K562 (cell line): ENCODE measurements at regions not wholly inside any gene's neighbourhood (a gene's known extent, or its start where the extent isn't known, plus 50 kb on each side); places are given as distances from the start of the nearest gene placed in this dataset.
A peak's percentile ranks its signal among the peaks of the same experiment; 100 is the strongest.

Experiments used
- BACH1 ChIP-seq: fragments of 200-800 bp; sonication (Bioruptor generic); IDR thresholded peaks from 2 replicates; pipeline ENCODE4 v1.6.1; 2016; ENCODE audit warnings: missing genetic modification characterization, missing compliant biosample characterization
- DIDO1 ChIP-seq: fragments of 450-650 bp; IDR thresholded peaks from 2 replicates; pipeline ENCODE4 v1.6.1; 2016; ENCODE audit warnings: low read depth, missing biosample characterization, missing genetic modification characterization
- DPF2 ChIP-seq: fragments of 450-650 bp; IDR thresholded peaks from 2 replicates; pipeline ENCODE4 v1.6.1; 2016
- E4F1 ChIP-seq: fragments of 250-450 bp; sonication (Bioruptor Pico); IDR thresholded peaks from 2 replicates; pipeline ENCODE4 v1.5.0; 2021; ENCODE audit warnings: mild to moderate bottlenecking, borderline replicate concordance
- EWSR1 ChIP-seq: fragments of 450-650 bp; IDR thresholded peaks from 2 replicates; pipeline ENCODE4 v1.6.1; 2018; ENCODE audit warnings: borderline replicate concordance, mild to moderate bottlenecking, low read depth, moderate library complexity; ENCODE audit not compliant: partially characterized antibody
- GTF2B ChIP-seq: IDR thresholded peaks from 2 replicates; pipeline ENCODE4 v1.6.1; 2011; ENCODE audit not compliant: insufficient read length; ENCODE audit errors: extremely low read depth
- HDGF ChIP-seq: fragments of 450-650 bp; IDR thresholded peaks from 2 replicates; pipeline ENCODE4 v1.6.1; 2016
- ILF3 ChIP-seq: fragments of 450-650 bp; IDR thresholded peaks from 2 replicates; pipeline ENCODE4 v1.6.1; 2018; ENCODE audit warnings: antibody characterized with exemption, mild to moderate bottlenecking, moderate library complexity, borderline replicate concordance
- KDM2B ChIP-seq: fragments of 250-450 bp; sonication (Bioruptor Pico); IDR thresholded peaks from 2 replicates; pipeline ENCODE4 v1.8.0; 2021; ENCODE audit warnings: mild to moderate bottlenecking, moderate library complexity
- KHSRP ChIP-seq: fragments of 450-650 bp; IDR thresholded peaks from 2 replicates; pipeline ENCODE4 v1.6.1; 2017
- MBD2 ChIP-seq: sonication (generic); IDR thresholded peaks from 2 replicates; pipeline ENCODE4 v1.6.1; 2016; ENCODE audit warnings: low read depth, borderline replicate concordance
- NFATC3 ChIP-seq: fragments of 450-650 bp; IDR thresholded peaks from 2 replicates; pipeline ENCODE4 v1.6.1; 2017; ENCODE audit warnings: mild to moderate bottlenecking
- NR1H2 ChIP-seq: sonication (generic); formaldehyde crosslinking; IDR thresholded peaks from 2 replicates; pipeline ENCODE4 v1.4.0; 2020; ENCODE audit warnings: mild to moderate bottlenecking, missing genetic modification reagents
- TRIM28 ChIP-seq: fragments of 450-650 bp; IDR thresholded peaks from 2 replicates; pipeline ENCODE4 v1.6.1; 2017
- USF2 ChIP-seq: sonication (generic); formaldehyde crosslinking; IDR thresholded peaks from 2 replicates; pipeline ENCODE4 v1.5.0; 2020; ENCODE audit warnings: missing genetic modification reagents
- XRCC3 ChIP-seq: fragments of 450-650 bp; IDR thresholded peaks from 2 replicates; pipeline ENCODE4 v1.6.1; 2017; ENCODE audit warnings: mild to moderate bottlenecking, moderate library complexity
- XRCC4 ChIP-seq: IDR thresholded peaks from one replicate; pipeline ENCODE4 v1.6.1; 2011; ENCODE audit not compliant: insufficient read depth, insufficient read length; ENCODE audit errors: extremely low read depth
- ZBTB17 ChIP-seq: fragments of 450-650 bp; formaldehyde crosslinking; IDR thresholded peaks from 2 replicates; pipeline ENCODE4 v1.4.0; 2020; ENCODE audit warnings: mild to moderate bottlenecking
- ZBTB43 ChIP-seq: sonication (generic); formaldehyde crosslinking; IDR thresholded peaks from 2 replicates; pipeline ENCODE4 v1.8.0; 2023; ENCODE audit warnings: mild to moderate bottlenecking, missing genetic modification reagents
- ZNF12 ChIP-seq: sonication (generic); formaldehyde crosslinking; IDR thresholded peaks from 2 replicates; pipeline ENCODE4 v1.4.0; 2020; ENCODE audit warnings: mild to moderate bottlenecking, missing genetic modification reagents
- ZNF282 ChIP-seq: sonication (generic); formaldehyde crosslinking; IDR thresholded peaks from 2 replicates; pipeline ENCODE4 v1.8.1; 2023; ENCODE audit warnings: missing genetic modification reagents
- ZNF785 ChIP-seq: fragments of 250-450 bp; sonication (Bioruptor Pico); IDR thresholded peaks from 2 replicates; pipeline ENCODE4 v1.4.0; 2020; ENCODE audit warnings: mild to moderate bottlenecking
- ZSCAN32 ChIP-seq: fragments of 450-650 bp; formaldehyde crosslinking; IDR thresholded peaks from 2 replicates; pipeline ENCODE4 v1.4.0; 2020; ENCODE audit warnings: mild to moderate bottlenecking, moderate library complexity
- TF ChIP-seq, protein P1 (sequence below), 2 experiments: fragments of 450-650 bp; IDR thresholded peaks; 2 replicates each; pipeline ENCODE4 v1.6.1; 2016

- TF ChIP-seq ILF3 (no peak), ZBTB43 (CRISPR knock-in tag) (no peak), MBD2 (no peak), ZSCAN32 (CRISPR knock-in tag) (no peak), DPF2 (peak; percentile 81), DIDO1 (tag) (no peak), HDGF (no peak), E4F1 (CRISPR knock-in tag) (no peak), ZBTB17 (CRISPR knock-in tag) (no peak), BACH1 (tag) (no peak), KHSRP (no peak), TRIM28 (no peak), XRCC4 (no peak), GTF2B (no peak), KDM2B (CRISPR knock-in tag) (no peak), ZNF12 (CRISPR knock-in tag) (no peak), ZNF785 (CRISPR knock-in tag) (no peak), NFATC3 (0 out of 2 replicates have a peak, but pooled peaks have one; percentile 32), XRCC3 (no peak), EWSR1 (no peak), USF2 (CRISPR knock-in tag) (no peak), ZNF282 (CRISPR knock-in tag) (no peak), NR1H2 (CRISPR knock-in tag) (no peak)
- TF ChIP-seq, protein P1, sequence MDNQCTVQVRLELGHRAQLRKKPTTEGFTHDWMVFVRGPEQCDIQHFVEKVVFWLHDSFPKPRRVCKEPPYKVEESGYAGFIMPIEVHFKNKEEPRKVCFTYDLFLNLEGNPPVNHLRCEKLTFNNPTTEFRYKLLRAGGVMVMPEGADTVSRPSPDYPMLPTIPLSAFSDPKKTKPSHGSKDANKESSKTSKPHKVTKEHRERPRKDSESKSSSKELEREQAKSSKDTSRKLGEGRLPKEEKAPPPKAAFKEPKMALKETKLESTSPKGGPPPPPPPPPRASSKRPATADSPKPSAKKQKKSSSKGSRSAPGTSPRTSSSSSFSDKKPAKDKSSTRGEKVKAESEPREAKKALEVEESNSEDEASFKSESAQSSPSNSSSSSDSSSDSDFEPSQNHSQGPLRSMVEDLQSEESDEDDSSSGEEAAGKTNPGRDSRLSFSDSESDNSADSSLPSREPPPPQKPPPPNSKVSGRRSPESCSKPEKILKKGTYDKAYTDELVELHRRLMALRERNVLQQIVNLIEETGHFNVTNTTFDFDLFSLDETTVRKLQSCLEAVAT (IDR thresholded peaks at IDR 0.05) = no peak
These were observed 252.9 kb downstream of the SHQ1 start (continued) for GRCh38 chr3:72595376-72595775.
